ENCODE measurements at regions not wholly inside any gene's neighbourhood (a gene's known extent, or its start where the extent isn't known, plus 50 kb on each side); places are given as distances from the start of the nearest gene placed in this dataset.

GRCh38 chr2:225806105-225806504 is 406.6 kb downstream of the NYAP2 start:
- no peak for TF ChIP-seq POLR2A (IDR thresholded peaks at IDR 0.05; ENCODE audit: low read depth, low read length)
- no peak for TF ChIP-seq POLR2AphosphoS5 (IDR thresholded peaks at IDR 0.05; ENCODE audit: low read depth, low read length)
- TF ChIP-seq TAF1 (IDR thresholded peaks at IDR 0.05; ENCODE audit: low read depth, low read length) = no peak
